ENCODE measurements at regions not wholly inside any gene's neighbourhood (a gene's known extent, or its start where the extent isn't known, plus 50 kb on each side); places are given as distances from the start of the nearest gene placed in this dataset.
"Not testable (repeated sequence)": the region's sequence is repeated elsewhere in the genome, so short reads cannot be mapped to it uniquely, and the experiment has no call there.

DNA sequence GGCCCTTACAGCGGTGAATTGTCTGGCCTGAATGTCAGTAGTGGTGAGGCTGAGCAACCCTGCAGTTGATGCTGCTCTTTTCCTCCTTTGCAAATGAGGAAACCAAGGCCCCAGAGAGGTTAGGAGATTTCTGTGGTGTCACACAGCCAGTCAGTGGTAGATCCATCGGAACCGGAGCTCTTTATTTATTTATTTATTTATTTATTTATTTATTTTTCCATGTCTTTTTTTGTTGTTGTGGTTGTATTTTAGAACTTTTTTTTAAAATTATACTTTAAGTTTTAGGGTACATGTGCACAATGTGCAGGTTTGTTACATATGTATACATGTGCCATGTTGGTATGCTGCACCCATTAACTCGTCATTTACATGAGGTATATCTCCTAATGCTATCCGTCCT, 368.4 kb upstream of the CLINT1 start:
- not testable (repeated sequence) for DNase-seq (ENCODE audit: low read depth in 4 of 4, low spot score in 3 of 4)

DNA sequence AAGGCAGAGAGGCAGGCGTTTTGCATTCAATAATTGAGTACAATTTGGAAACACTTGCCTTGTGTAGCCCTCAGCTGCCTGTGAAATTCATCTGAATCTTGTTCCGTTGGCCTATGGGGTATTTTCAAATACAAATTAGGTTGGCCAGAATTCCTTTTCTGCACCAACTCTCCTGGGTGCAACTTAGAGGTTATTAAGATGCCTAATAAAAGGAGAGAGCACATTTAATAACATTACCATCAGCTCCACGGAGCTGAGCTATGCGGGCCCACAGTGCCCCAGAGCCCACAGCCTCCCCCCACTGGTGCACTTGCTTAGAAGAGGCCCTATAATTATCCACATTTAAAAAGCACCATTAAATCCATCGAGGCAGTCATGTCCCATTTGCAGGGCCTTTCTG, 367.6 kb upstream of the CLINT1 start:
- no peak for DNase-seq (ENCODE audit: low read depth in 4 of 4, low spot score in 3 of 4)

DNA sequence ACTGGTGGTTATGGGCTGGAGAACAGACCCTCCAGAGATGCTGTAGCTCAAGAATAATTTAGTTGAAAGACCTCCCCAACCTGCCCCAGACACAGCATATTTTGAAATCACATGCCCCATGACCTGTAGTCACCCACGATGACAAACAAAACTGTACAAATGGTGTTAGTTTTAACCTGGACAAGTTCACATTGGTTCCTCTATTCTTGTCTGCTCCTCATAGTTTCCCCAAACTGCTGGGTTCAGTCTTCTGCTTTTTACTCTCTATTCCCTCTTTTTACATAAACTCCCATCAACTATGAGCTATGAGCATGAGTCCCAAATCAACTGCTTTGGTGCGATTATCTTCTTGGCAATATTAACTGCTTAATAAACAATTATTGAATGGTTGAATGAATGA, 365.3 kb upstream of the CLINT1 start:
- no peak for DNase-seq (ENCODE audit: low read depth in 4 of 4, low spot score in 3 of 4)

DNA sequence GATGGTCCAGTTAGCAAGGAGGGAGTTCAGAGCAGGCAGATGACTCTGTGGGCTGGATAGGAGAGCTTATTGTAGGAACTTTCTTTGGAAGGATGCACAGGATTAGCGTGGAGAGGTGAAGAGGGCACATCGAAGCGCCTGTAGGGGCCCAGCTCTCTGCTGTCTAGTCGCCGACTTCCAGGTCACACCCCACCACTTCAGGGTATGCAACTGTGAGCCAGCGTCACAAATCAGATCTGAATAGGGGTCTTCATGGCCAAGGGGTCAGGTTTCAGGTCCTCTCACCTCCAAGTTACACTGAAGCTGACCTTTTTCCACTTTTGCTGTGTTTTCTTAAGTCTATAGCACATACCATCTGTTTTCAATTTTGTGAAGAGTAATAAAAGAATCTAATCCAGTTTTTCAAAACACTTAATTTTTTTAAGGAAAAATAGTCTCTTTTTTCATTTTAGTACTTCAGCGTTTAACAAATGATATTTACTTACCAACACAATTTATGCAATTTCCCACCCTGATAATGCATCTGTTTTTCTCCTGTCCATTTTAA, 364.2 kb upstream of the CLINT1 start:
- no peak for DNase-seq (ENCODE audit: low read depth in 4 of 4, low spot score in 3 of 4)

DNA sequence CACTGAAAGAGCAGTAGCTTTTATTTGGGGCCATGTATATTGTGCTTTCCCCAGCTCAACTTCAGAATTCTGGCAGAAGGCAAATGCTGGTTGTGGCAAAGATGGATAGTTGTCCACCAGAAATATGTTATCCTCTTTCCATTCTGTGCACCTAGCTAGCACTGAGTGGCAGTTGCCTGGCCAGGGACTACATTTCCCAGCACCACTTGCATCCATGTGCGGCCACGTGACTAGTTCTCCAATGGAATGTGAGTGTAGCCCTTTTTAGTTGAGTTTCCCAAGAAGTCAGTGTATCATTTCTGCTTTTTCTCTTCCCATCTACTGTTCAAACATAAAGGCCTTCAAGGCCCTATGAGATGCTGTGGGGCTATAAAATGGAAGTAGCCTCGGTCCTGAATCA, 354.0 kb upstream of the CLINT1 start:
- DNase-seq (ENCODE audit: low read depth in 4 of 4, low spot score in 3 of 4), result no peak

DNA sequence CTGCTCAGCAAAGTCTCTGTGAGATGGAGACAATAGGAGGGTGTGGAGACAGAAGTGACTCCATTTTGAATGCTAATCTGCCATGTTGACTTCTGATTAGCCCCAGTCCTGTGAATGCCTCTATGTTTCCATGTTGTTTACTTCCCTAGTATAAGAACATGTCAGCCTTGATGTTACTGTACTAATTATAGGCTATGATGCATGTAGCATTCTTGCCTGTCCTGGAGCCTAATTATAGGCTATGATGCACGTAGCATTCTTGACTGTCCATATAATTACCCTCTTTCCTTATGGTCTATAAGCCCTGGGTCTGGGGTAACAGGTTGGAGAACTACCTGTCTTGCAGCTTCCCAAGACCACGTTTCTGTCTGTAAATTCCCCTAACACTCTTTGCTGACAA, 353.3 kb upstream of the CLINT1 start:
- no peak for DNase-seq (ENCODE audit: low read depth in 4 of 4, low spot score in 3 of 4)

DNA sequence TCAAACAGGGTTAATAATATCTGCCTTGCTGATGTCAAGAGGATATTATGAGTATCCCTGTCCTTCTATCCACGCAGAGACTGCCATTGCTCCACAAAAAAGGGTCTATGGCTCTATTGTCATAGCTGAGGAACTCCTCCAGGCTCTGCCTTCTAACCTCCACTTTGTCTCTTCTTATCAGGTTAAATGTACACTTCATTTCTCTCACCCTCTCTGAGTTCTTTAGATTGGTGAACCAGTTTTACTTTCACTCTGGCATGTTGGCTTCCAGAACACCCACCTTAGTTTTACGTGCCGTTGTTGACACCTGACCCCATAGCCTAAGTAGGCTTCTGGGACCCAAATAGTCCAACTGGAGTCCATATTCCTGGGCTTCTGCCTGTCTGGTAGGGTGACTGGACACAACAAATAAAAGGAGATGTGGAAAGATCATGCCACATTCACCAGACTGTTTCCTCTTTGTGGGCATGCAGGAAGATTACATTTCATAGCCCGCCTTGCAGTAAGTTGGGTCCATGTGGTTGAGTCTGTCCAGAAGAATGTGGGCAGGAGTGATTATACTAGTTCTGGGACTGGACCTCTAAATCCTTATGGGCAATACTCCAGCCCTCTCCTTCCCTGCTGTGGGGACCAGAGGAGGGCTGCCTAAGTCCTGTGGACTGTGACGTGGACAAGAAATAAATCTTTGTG, 350.4 kb upstream of the CLINT1 start:
- no peak for DNase-seq (ENCODE audit: low read depth in 4 of 4, low spot score in 3 of 4)

DNA sequence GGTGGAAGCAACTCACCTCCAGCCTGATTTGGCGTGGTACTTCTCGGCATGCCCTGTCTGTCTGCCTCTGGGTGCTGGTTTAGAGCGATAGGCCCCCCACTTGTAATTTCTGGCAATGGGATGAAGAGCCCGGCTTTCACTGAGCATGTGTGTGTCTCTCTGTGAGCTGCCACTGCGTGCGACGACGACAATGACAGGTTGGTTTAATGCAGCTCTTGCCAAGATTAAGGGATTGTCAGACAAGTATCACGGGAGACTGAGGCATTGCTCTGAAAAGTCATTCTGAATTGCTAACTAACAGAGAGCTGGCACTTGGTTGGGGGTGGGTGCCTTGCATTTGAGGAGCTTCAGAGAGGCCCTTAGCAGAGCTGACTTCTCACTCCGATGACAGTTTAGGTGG, 348.8 kb upstream of the CLINT1 start:
- DNase-seq (ENCODE audit: low read depth in 4 of 4, low spot score in 3 of 4), result no peak

DNA sequence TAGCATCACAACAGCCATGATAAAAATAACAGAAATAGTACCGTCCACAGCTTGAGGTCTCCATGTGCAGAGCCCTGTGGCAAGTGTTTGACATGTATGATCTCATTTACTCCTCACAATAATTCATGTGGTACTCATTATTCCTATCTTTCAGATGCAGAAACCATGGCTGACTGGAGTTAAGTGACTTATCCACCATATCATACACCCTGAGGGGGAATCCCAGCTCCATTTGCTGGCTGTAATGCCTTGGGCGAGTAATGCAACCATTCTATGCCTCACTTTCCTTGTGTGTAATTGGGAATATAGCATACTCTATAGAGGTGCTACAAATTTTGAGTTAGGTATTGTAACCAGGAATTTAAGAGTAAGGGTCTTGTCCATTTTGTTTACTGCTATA, 347.0 kb upstream of the CLINT1 start:
- DNase-seq (ENCODE audit: low read depth in 4 of 4, low spot score in 3 of 4), result no peak

DNA sequence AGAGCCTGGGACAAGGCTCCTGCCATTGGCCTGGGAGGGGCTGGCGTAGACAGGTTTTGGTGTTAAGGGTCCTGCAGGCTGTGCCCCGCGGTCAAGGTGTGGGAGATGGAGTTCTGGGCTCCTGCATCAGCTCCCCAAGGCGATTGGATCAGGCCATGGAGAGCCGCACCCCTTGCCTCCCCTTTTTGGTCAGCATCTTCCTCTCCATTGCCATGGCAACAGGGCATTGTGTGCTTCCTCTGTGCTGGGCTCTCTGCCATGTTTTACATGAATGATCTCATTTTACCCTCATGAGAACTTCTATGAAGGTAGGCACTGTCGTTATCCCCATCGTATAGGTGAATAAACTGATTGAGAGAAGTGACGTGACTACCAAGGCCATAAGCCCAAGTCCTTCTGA, 344.3 kb upstream of the CLINT1 start:
- no peak for DNase-seq (ENCODE audit: low read depth in 4 of 4, low spot score in 3 of 4)

DNA sequence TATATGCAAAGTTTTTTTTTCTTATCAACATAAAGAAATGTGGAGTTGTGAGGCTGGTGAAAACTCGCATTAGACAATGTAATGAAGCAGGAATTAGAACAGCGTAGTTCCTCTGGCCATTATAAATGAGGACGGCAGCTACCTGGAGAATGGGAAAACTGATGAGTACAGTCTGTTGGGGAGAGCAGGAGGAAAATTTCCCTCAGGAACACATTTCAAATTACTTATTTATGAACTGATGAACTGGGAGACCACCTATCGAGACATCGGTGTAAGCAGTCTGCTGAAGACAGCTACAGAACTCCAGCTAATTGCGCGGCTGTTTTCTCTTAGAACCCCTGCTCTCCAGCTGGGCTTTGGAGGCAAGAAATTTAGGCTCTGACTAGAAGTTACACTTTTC, 343.9 kb upstream of the CLINT1 start:
- no peak for DNase-seq (ENCODE audit: low read depth in 4 of 4, low spot score in 3 of 4)

DNA sequence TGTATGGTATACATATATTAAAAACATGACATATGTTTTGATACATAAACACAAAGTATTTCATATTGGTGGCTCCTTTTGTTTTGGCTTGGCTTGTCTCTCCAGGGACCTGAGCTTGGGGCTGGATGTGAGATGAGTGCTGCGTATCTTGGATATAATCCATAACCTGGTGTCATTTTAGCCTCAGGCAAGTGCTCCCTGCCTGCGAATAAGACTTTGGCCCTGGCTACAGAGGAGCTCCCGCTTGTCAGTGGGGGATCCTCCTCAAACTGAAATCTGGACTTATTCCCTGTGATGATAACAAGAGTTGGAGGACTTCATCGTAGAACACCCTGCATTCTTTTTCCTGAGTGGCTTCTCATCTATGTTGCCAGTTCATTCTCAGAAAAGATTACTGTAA, 341.7 kb upstream of the CLINT1 start:
- no peak for DNase-seq (ENCODE audit: low read depth in 4 of 4, low spot score in 3 of 4)

DNA sequence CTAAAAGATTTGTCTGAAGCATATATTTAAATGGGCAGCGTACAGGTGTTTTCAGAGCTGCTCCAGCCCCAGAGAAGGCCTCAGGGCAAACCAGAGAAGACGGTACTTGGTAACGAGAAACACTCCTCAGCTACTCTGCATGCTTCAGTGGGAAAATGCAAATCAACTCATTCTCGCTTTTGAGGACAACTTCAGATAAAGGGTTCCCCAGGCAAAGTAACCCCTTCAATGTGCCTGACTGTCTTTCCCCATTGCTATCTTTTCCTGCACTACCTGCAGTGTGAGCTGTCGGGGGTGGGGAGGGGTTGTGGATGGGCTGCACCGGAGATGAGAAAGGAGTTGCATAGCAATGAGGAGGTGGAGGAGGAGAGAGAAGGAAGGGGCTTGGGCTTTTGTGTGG, 339.7 kb upstream of the CLINT1 start:
- no peak for DNase-seq (ENCODE audit: low read depth in 4 of 4, low spot score in 3 of 4)

DNA sequence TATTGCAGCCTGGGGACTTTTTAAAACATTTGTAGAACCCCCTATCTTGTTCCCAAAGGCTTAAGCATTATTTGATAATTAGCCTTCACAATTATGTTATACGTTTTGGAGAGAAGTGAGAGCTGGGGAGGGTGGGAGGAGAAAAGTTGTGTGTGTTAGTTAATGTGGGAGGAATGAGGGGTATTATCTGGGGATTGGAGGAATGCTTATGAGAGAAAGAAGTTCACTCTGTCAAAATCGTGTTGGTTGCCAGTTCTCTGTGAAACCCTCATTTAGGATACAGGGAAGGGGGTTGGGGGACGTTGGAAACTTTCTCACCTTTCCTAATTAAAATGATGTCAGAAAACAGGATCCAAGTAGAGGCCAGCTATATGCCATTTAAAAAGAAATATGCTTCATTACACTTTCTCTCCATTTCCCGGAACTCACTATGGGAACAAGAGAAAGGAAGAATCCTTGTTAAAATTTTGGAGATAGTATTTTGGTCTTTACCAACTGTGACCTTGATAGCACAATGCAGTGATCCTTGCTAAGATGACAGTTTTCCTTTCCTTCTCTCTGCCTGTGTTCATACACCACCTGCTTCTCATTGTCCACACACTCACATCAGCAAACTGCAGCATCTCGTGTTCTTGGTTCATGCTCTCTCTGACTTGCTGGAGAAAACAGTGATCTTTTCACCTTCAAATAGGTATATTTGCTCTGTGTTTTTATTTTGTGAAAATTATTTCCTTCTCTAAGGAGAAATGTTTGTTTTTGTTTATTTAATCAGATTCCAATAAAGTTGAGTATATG, 336.7 kb upstream of the CLINT1 start:
- no peak for DNase-seq (ENCODE audit: low read depth in 4 of 4, low spot score in 3 of 4)

DNA sequence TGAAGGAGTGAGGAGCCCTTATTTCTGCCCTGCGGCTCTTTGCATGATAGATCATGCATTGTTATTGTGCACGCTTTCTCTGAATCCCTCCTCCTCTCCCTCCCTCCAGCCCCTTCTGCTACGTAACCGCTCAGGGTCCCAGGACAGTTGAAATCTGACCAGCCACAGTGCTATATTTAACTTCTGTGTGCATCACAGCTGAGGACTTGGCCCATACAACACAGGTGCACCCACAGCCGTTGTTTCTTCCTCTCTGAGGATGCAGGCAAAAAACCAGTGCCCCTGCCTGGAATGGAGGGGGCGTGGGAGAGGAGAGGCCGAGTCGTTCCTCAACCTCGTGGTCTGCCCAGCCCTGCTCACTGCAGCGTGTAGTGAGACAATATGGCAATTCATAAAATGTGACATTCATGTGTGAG, 335.6 kb upstream of the CLINT1 start:
- DNase-seq (ENCODE audit: low read depth in 4 of 4, low spot score in 3 of 4), result no peak

DNA sequence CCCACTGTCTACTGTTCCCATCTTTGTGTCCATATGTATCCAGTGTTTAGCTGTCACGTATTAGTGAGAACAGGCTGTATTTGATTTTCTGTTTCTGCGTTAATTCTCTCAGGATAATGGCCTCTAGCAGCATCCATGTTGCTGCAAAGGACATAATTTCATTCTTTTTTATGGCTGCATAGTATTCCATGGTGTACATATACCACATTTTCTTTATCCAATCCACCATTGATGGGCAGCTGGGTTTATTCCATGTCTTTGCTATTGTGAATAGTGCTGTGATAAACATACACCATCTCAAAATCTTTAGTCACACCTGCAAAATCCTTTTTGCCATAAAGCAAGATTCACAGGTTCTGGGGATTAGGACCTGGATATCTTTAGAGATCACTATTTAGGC, 334.4 kb upstream of the CLINT1 start:
- not testable (repeated sequence) for DNase-seq (ENCODE audit: low read depth in 4 of 4, low spot score in 3 of 4)

DNA sequence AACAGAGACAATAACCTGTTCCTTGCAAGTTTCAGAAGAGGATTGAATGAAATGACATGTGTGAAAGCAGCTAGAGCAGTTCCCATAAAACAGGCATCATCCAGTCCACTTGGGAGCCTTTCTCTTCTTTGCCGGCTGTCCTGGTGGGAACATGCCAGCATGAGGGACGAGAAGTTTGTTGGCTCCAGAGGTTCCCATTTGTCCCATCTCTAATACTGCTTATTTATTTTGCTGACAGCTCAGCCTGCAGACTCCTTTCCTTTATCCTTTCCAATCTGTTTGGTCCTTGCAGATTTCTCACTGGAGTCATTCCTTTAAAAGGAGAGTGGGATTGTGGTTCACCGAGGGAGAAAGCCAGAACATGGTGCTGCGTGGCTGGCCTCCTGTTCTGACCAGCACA, 321.5 kb upstream of the CLINT1 start:
- no peak for DNase-seq (ENCODE audit: low read depth in 4 of 4, low spot score in 3 of 4)

DNA sequence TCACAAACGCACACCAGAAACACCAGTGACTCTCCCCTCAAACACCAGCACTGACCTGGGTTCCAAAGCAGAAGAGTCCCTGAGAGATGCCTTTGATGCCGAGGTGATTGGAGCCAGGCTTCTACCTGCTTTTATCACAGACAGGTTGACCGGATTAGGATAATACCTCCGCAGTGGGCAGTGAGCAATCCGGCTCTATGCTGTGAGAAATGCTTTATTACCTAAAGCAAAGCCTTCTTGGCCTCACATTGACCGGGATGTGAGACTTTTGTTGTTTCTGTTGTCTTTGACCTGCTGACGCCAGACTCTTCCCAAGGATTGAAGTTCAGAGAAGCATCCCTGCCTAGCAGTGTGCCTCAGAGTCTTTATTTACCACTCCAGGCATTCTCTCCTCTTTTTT, 320.3 kb upstream of the CLINT1 start:
- DNase-seq (ENCODE audit: low read depth in 4 of 4, low spot score in 3 of 4), result no peak

DNA sequence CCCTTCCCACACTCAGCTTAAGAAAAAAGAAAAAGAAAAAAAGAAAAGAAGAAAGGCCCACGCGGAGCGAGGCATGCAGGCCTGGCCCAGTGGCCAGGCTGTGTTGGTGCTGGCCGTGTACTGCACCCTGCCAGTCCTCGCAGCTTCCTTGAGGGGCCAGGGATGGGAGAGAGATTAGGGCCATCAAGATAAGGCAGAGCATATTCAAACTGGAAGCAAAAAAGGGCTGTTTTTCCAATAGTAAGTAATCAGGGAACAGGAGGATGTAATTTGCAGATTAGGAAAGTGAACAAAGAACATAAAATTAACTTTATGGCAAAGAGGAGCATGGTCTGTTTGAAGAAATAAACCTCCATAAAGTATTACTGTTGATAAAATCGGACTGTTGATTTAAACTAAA, 319.6 kb upstream of the CLINT1 start:
- DNase-seq (ENCODE audit: low read depth in 4 of 4, low spot score in 3 of 4), result no peak

DNA sequence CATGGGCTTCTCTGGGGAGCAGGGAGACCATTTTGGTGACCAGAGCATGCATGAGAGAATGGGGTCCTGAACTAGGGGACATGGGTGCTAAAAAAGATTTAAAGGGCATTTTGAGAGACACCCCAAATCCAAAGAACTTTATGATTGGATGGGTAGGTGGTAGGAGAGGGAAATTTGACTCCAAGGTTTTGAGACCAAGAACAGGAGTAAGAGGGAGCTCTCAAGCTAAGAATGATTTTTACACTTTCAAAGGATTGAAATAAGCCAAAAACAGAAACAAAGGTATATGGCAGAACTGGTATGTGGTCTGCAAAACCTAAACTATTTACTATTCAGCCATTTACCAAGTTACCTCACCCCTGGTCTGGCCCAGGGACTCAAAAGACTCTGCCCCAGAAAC, 318.2 kb upstream of the CLINT1 start:
- no peak for DNase-seq (ENCODE audit: low read depth in 4 of 4, low spot score in 3 of 4)

DNA sequence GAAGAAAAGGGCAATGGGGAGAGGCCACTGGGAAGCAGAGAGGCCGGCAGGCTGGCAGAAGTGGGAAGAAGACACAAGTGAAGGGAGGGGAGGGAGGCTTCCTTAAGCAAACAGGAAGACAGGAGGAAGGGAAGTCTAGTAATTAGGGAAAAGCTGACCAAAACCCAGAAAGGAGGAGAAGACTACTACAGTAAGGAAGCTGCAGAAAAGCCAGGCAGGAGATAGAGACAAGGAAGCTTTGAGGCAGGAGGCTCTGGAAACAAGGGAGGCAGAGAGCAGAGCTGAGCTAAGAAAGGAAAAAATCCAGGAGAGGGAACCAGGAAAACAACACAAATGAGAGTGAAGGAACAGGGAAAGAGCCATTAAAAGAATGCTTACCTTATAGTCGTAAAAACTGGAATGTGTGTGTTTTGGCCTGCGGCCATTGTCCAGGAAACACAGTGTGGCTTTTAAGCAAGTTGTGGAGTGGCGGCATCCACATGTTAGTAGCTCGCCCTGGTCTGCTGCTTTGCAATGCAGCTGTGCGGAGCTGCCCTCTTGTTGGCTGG, 317.1 kb upstream of the CLINT1 start:
- peak in 2 of 4 donors; percentile 41 to 52 for DNase-seq (ENCODE audit: low read depth in 4 of 4, low spot score in 3 of 4)

Data from left renal pelvis (tissue), 4 donors.